ENCODE measurements at regions not wholly inside any gene's neighbourhood (a gene's known extent, or its start where the extent isn't known, plus 50 kb on each side); places are given as distances from the start of the nearest gene placed in this dataset.

- no peak for DNase-seq
Measured at GRCh38 chr12:113524495-113524894, 52.8 kb upstream of the LHX5 start.

GRCh38 chr12:113521708-113522107 lies 50.0 kb upstream of the LHX5 start:
- DNase-seq: no peak
